GM12875 (cell line): ENCODE measurements at regions not wholly inside any gene's neighbourhood (a gene's known extent, or its start where the extent isn't known, plus 50 kb on each side); places are given as distances from the start of the nearest gene placed in this dataset.

ENCODE experiments used
- H3K4me3 ChIP-seq: one replicate; pipeline ENCODE4 v1.5.1; 2011; ENCODE audit warnings: low read depth, low read length, control low read depth
- TF ChIP-seq, protein P1 (sequence below): IDR thresholded peaks from 2 replicates; pipeline ENCODE4 v1.5.1; 2011; ENCODE audit warnings: low read depth, mild to moderate bottlenecking, control low read depth, inconsistent platforms, low read length, moderate library complexity, borderline replicate concordance; ENCODE audit not compliant: insufficient read depth

DNA sequence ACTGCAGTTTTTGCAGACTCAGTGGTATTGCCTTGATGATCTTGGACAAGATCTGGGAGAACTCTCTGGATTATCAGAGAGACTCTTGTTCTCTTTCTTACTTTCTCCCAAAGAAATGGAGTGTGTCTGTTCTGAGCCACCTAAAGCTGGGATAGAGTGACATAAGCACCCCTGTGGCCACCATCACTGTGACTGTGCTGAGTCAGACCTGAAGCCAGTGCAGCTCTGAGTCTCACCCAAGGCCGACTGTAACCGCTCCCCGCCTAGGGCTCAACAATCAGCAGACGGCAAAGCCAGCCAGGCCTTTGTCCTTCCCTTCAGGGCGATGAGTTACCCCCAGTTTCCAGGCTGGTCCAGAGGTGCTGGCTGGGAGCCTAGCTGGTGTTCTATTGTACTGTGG lies 795.6 kb downstream of the UQCRFS1 start:
- no peak overlapping the region for H3K4me3 ChIP-seq
- TF ChIP-seq, protein P1, sequence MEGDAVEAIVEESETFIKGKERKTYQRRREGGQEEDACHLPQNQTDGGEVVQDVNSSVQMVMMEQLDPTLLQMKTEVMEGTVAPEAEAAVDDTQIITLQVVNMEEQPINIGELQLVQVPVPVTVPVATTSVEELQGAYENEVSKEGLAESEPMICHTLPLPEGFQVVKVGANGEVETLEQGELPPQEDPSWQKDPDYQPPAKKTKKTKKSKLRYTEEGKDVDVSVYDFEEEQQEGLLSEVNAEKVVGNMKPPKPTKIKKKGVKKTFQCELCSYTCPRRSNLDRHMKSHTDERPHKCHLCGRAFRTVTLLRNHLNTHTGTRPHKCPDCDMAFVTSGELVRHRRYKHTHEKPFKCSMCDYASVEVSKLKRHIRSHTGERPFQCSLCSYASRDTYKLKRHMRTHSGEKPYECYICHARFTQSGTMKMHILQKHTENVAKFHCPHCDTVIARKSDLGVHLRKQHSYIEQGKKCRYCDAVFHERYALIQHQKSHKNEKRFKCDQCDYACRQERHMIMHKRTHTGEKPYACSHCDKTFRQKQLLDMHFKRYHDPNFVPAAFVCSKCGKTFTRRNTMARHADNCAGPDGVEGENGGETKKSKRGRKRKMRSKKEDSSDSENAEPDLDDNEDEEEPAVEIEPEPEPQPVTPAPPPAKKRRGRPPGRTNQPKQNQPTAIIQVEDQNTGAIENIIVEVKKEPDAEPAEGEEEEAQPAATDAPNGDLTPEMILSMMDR: no peak

DNA sequence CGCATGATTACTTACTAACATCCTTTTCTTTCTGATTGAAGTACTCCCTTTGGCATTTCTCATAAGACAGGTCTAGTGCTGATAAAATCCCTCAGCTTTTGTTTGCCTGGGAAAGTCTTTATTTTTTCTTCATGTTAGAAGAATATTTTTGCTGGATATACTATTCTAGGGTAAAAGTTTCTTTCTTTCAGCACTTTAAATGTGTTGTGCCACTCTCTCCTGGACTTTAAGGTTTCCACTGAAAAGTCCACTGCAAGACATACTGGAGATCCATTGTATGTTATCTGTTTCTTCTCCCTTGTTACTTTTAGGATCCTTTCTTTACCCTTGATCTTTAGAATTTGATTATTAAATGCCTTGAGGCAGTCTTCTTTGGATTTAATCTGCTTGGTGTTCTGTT lies 796.7 kb downstream of the UQCRFS1 start:
- H3K4me3 ChIP-seq: no peak overlapping the region
- TF ChIP-seq, protein P1: no peak

DNA sequence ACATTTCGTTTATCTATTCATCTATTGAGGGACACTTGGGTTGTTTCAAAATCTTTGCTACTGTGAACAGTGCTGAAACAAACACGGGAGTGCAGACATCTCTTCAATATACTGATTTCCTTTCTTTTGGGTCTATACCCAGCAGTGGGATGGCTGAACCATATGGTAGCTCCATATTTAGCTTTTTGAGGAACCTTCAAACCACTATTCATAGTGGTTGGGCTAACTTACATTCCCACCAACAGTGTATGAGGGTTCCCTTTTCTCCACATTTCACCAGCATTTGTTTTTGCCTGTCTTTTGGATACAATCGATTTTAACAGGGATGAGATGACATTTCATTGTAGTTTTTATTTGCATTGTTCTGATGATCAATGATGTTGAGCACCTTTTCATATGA lies 798.2 kb downstream of the UQCRFS1 start:
- H3K4me3 ChIP-seq: no peak overlapping the region
- TF ChIP-seq, protein P1: no peak

DNA sequence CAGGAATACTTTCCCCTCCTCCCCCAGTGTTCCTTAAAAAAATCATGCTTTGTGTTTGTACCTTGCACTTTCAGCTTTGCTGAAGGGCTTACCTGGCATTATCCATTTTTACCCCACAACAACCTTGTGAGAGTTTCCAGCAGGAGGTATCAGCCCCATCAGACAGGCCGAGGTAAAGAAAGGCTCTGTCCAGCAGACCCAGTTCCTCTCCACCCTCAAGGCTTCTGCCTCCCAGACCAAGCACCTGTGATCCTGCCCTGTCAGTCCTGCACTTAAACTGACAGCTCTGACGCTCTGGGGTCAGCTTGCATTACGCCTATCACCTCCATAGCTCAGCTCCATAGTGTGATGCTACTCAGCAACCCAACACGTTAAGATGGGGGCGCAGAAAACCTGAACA lies 803.1 kb downstream of the UQCRFS1 start:
- TF ChIP-seq, protein P1: no peak
- H3K4me3 ChIP-seq: no peak overlapping the region

DNA sequence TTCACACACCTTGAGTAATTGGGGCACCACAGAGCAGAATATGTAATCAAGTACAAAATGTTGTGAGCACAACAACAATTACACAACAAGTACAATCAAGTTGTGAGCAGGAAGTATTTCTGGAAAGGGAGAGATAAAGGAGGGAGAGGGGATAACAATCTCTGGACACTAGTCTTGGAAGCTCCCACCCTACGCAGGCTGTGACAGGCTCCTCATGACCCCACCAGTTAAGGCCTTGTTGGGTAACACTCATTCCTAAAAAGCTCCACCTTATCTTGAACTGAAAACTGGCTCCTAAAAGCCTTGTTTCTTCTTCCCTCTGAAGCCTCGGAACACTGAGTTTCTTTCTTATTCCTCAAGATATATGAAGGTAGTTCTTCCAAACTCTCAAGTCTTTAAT lies 806.0 kb downstream of the UQCRFS1 start:
- no peak overlapping the region for H3K4me3 ChIP-seq
- TF ChIP-seq, protein P1: no peak

DNA sequence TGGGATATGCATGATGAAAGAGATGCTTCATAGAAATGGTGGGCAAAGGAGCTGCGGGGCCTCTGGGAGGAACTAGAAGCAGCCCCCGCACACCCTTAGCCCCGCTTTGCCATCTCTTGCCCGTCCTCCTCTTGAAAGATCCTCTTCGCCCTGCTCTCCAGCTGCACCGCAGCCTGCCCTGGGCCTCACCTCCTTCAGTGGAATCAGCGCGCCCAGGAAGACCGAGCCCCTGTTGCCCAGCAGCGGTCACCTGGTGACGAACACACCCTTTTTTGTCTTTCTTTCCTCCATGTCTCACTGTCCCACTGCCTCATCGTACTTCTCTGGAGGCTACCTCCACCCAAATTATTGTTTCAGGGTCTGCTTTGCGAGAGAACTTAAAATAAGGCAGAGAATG lies 807.6 kb downstream of the UQCRFS1 start:
- TF ChIP-seq, protein P1: no peak
- no peak overlapping the region for H3K4me3 ChIP-seq

DNA sequence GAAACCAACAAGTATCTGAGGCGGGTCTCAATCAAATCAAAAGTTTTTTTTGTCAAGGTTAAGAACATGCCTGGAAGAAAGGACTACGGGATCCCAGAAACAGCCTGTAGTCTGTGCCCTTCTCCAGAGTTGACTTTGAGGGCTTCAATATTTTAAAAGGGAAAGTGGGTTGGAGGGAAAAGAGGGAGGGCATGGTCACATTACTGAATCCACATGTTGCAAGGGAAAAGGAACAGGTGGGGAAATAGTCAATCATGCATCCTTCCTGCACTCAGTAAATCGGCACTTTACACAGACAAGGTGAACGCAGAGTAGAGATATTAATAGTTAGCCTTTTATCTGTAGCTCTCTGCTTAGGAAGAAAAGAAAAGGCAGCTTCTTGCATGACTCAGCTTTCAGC lies 808.5 kb downstream of the UQCRFS1 start:
- TF ChIP-seq, protein P1: no peak
- no peak overlapping the region for H3K4me3 ChIP-seq
